Keratinocyte (primary cell): ENCODE measurements at regions not wholly inside any gene's neighbourhood (a gene's known extent, or its start where the extent isn't known, plus 50 kb on each side); places are given as distances from the start of the nearest gene placed in this dataset.

Source experiments
- EZH2 ChIP-seq: IDR thresholded peaks from one replicate; pipeline ENCODE4 v1.6.1; 2012; ENCODE audit warnings: inconsistent platforms, mild to moderate bottlenecking, low read length, moderate library complexity
- TF ChIP-seq, protein P1 (sequence below), 3 experiments: IDR thresholded peaks in 1 of 3; conservative IDR thresholded peaks in 1 of 3; optimal IDR thresholded peaks in 1 of 3; 2 replicates in 2 of 3; 3 replicates in 1 of 3; pipeline versions ENCODE3 to v1.5.1; 2011; ENCODE audit warnings: low read length in 3 of 3, mild to moderate bottlenecking in 3 of 3, moderate library complexity in 2 of 3, control low read depth in 1 of 3, inconsistent platforms in 1 of 3; ENCODE audit not compliant: insufficient read depth in 2 of 3; ENCODE audit errors: extremely low read depth in 1 of 3

DNA sequence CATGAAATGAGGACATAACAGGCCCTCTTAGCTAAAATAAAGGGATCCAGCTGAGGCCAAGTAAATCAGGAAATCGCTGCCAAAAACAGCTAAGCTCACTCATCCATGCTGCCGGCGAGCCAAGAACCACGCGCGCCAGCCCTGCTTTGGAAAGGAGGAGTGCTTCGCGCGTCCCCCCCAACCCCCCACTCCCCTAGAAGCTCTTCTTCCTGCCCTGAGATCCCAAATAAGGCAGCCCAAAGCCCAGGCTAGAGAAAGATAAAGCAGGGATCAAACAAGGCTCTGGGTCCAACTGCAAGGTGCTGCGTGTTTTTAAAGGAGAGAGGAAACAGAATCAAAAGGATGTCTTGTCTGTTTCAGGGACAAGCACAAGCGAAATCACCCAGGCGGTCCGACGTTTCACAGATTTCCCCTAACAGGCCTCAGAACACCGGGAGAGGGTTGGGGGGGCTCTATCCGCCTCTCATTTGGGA is 168.3 kb upstream of the AUTS2 start:
- TF ChIP-seq, protein P1, sequence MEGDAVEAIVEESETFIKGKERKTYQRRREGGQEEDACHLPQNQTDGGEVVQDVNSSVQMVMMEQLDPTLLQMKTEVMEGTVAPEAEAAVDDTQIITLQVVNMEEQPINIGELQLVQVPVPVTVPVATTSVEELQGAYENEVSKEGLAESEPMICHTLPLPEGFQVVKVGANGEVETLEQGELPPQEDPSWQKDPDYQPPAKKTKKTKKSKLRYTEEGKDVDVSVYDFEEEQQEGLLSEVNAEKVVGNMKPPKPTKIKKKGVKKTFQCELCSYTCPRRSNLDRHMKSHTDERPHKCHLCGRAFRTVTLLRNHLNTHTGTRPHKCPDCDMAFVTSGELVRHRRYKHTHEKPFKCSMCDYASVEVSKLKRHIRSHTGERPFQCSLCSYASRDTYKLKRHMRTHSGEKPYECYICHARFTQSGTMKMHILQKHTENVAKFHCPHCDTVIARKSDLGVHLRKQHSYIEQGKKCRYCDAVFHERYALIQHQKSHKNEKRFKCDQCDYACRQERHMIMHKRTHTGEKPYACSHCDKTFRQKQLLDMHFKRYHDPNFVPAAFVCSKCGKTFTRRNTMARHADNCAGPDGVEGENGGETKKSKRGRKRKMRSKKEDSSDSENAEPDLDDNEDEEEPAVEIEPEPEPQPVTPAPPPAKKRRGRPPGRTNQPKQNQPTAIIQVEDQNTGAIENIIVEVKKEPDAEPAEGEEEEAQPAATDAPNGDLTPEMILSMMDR (optimal IDR thresholded peaks at IDR 0.05 in 1 of 3, IDR thresholded peaks at IDR 0.05 in 1 of 3, conservative IDR thresholded peaks at IDR 0.05 in 1 of 3; ENCODE audit: extremely low read depth in 1 of 3, insufficient read depth in 2 of 3, low read length in 3 of 3), result no peak
- TF ChIP-seq EZH2, result no peak
